Small intestine (tissue), 7 donors: ENCODE measurements at regions not wholly inside any gene's neighbourhood (a gene's known extent, or its start where the extent isn't known, plus 50 kb on each side); places are given as distances from the start of the nearest gene placed in this dataset.

Experiments
- DNase-seq, 2 donors: peaks; one replicate each; pipeline versions ENCODE4 v3.0.0 to v3.0.0-alpha.2; 2013
- FAIRE-seq: peaks from 2 replicates; lab custom pipeline; 2012; peaks lifted over from hg19 to GRCh38; lab: Jason Lieb, UNC
- H3K27ac ChIP-seq, 3 donors: one replicate each; pipeline ENCODE4 v1.5.1; 2013; ENCODE audit warnings: low read length in 2 of 3, mild to moderate bottlenecking in 2 of 3, control low read depth in 1 of 3, inconsistent platforms in 1 of 3, low read depth in 1 of 3, moderate library complexity in 1 of 3
- H3K27me3 ChIP-seq, 3 donors: one replicate each; pipeline ENCODE4 v1.6.1; 2013; ENCODE audit warnings: low read length in 3 of 3, inconsistent platforms in 1 of 3; ENCODE audit not compliant: control insufficient read depth in 3 of 3, insufficient read depth in 3 of 3
- H3K36me3 ChIP-seq, 3 donors: one replicate each; pipeline ENCODE4 v1.6.1; 2013; ENCODE audit warnings: low read length in 3 of 3, inconsistent platforms in 1 of 3, low read depth in 1 of 3, mild to moderate bottlenecking in 1 of 3, moderate library complexity in 1 of 3; ENCODE audit not compliant: control insufficient read depth in 3 of 3, insufficient read depth in 2 of 3
- H3K4me1 ChIP-seq, 3 donors: one replicate each; pipeline ENCODE4 v1.6.1; 2013; ENCODE audit warnings: low read length in 2 of 3, inconsistent platforms in 1 of 3, low read depth in 1 of 3, mild to moderate bottlenecking in 1 of 3, moderate library complexity in 1 of 3; ENCODE audit not compliant: control insufficient read depth in 3 of 3, insufficient read depth in 2 of 3
- H3K4me3 ChIP-seq, 3 donors: one replicate each; pipeline ENCODE4 v1.5.1; 2013; ENCODE audit warnings: low read length in 3 of 3, control low read depth in 1 of 3, inconsistent platforms in 1 of 3, low read depth in 1 of 3, mild to moderate bottlenecking in 1 of 3, moderate library complexity in 1 of 3
- H3K9me3 ChIP-seq, 2 donors: one replicate each; pipeline ENCODE4 v1.6.1; 2013; ENCODE audit warnings: low read depth in 1 of 2, low read length in 1 of 2; ENCODE audit not compliant: control insufficient read depth in 2 of 2, insufficient read depth in 1 of 2
- WGBS, 3 donors: extraction: QIAGEN DNeasy Blood & Tissue Kit; methylation state at CpG; one replicate each; pipeline ENCODE4 v1.1.7; 2013; 5-methylcytosine and 5-hydroxymethylcytosine counted together
- donor health status: healthy with polysubstance abuse.
- donor health status: control.
- donor health status: control.
- donor health status: Bipolar disorder and iron deficiency.
- donor health status: healthy.

GRCh38 chr18:24982831-24983230 lies 369.1 kb downstream of the ZNF521 start:
- H3K27me3 ChIP-seq, result peaks cover 0 to 6% (median 0%) of the 10 kb centered on the region in 3 donors
- no peak for DNase-seq
- WGBS, 3 donors, result 64 to 88% (median 79%) methylated on average over 2 of the region's 2 CpGs
- H3K36me3 ChIP-seq, result no peaks in the 10 kb centered on the region
- no peak overlapping the region for H3K4me3 ChIP-seq
- H3K9me3 ChIP-seq, result no peaks in the 10 kb centered on the region
- no peaks in the 10 kb centered on the region for H3K4me1 ChIP-seq
- no peak for FAIRE-seq
- no peak overlapping the region for H3K27ac ChIP-seq

- Histone ChIP-seq H3K9me3 (no peaks in the 10 kb centered on the region), H3K4me3 (no peak overlapping the region), H3K4me1 (no peaks in the 10 kb centered on the region), H3K27me3 (peaks cover 0 to 6% (median 0%) of the 10 kb centered on the region in 3 donors), H3K27ac (no peak overlapping the region), H3K36me3 (no peaks in the 10 kb centered on the region)
- 82 to 88% (median 86%) methylated on average over 8 of the region's 8 CpGs for WGBS, 3 donors
- FAIRE-seq, result no peak
- DNase-seq, result no peak
Observed at GRCh38 chr18:24983566-24984139, 368.3 kb downstream of the ZNF521 start.

GRCh38 chr18:24985586-24985985 lies 366.4 kb downstream of the ZNF521 start:
- DNase-seq (no peak), FAIRE-seq (no peak)
- 74 to 82% (median 78%) methylated on average over 4 of the region's 4 CpGs for WGBS, 3 donors
- Histone ChIP-seq H3K9me3 (no peaks in the 10 kb centered on the region), H3K4me3 (no peak overlapping the region), H3K36me3 (no peaks in the 10 kb centered on the region), H3K4me1 (peaks cover 0 to 5% (median 0%) of the 10 kb centered on the region in 3 donors), H3K27me3 (no peaks in the 10 kb centered on the region), H3K27ac (no peak overlapping the region)

GRCh38 chr18:24986666-24987302 lies 365.2 kb downstream of the ZNF521 start:
- Histone ChIP-seq H3K4me1 (peaks cover 0 to 11% (median 0%) of the 10 kb centered on the region in 3 donors), H3K36me3 (no peaks in the 10 kb centered on the region), H3K9me3 (no peaks in the 10 kb centered on the region), H3K27me3 (no peaks in the 10 kb centered on the region), H3K27ac (no peak overlapping the region), H3K4me3 (no peak overlapping the region)
- WGBS, 3 donors, result 54 to 58% (median 57%) methylated on average over 6 of the region's 6 CpGs
- no peak for FAIRE-seq
- DNase-seq, result no peak

- WGBS, 3 donors, result 62 to 69% (median 65%) methylated on average over 9 of the region's 9 CpGs
- Histone ChIP-seq H3K27ac (no peak overlapping the region), H3K4me3 (no peak overlapping the region), H3K9me3 (no peaks in the 10 kb centered on the region), H3K36me3 (no peaks in the 10 kb centered on the region), H3K4me1 (peaks cover 0 to 11% (median 0%) of the 10 kb centered on the region in 3 donors), H3K27me3 (no peaks in the 10 kb centered on the region)
- no peak for FAIRE-seq
- no peak for DNase-seq
Observed at GRCh38 chr18:24987303-24988252, 364.4 kb downstream of the ZNF521 start.

GRCh38 chr18:24988253-24988840 lies 363.6 kb downstream of the ZNF521 start:
- no peaks in the 10 kb centered on the region for H3K36me3 ChIP-seq
- no peak for FAIRE-seq
- H3K27ac ChIP-seq, result no peak overlapping the region
- H3K27me3 ChIP-seq, result no peaks in the 10 kb centered on the region
- no peak for DNase-seq
- H3K4me3 ChIP-seq, result no peak overlapping the region
- no peaks in the 10 kb centered on the region for H3K9me3 ChIP-seq
- H3K4me1 ChIP-seq, result peaks cover 0 to 11% (median 0%) of the 10 kb centered on the region in 3 donors
- WGBS, 3 donors, result 75 to 78% (median 77%) methylated on average over 7 of the region's 7 CpGs

GRCh38 chr18:24989760-24990593 lies 362.0 kb downstream of the ZNF521 start:
- no peaks in the 10 kb centered on the region for H3K36me3 ChIP-seq
- DNase-seq, result peak in 1 of 2 donors; percentile 5
- peaks cover 0 to 11% (median 0%) of the 10 kb centered on the region in 3 donors for H3K4me1 ChIP-seq
- H3K9me3 ChIP-seq, result no peaks in the 10 kb centered on the region
- WGBS, 3 donors, result 78 to 85% (median 85%) methylated on average over 7 of the region's 7 CpGs
- H3K27me3 ChIP-seq, result no peaks in the 10 kb centered on the region
- no peak overlapping the region for H3K27ac ChIP-seq
- FAIRE-seq, result no peak
- H3K4me3 ChIP-seq, result no peak overlapping the region
